PC-9 (cell line): ENCODE measurements at regions not wholly inside any gene's neighbourhood (a gene's known extent, or its start where the extent isn't known, plus 50 kb on each side); places are given as distances from the start of the nearest gene placed in this dataset.

ENCODE experiments used
- BruUV-seq: library from RNA; stranded (reverse); fragments of 400-500 nt; replicated peaks from 2 replicates; lab custom pipeline; 2021; lab: Mats Ljungman, UMichigan
- CTCF ChIA-PET: fragments of 300-600 bp; sonication (Branson Sonifier 250); formaldehyde crosslinking; loops from one replicate; lab custom pipeline; 2022; ENCODE audit warnings: antibody characterized with exemption; lab: Charles Lee
- POLR2A ChIA-PET: fragments of 300-600 bp; sonication (Branson Sonifier 250); formaldehyde crosslinking; loops from one replicate; lab custom pipeline; 2022; ENCODE audit warnings: antibody characterized with exemption; ENCODE audit not compliant: unreplicated experiment; lab: Charles Lee
- DNase-seq, 2 experiments: peaks; one replicate each; pipeline versions ENCODE4 v3.0.0 to v3.0.0-alpha.2; 2015 to 2022; ENCODE audit warnings: mixed read lengths in 1 of 2
- H2AFZ ChIP-seq: fragments of 200-600 bp; sonication (generic); 2 replicates; pipeline ENCODE4 v1.8.1; 2017; ENCODE audit warnings: antibody characterized with exemption
- H3F3A ChIP-seq: fragments of 200-600 bp; sonication (generic); 2 replicates; pipeline ENCODE4 v1.8.1; 2017; ENCODE audit warnings: antibody characterized with exemption, mild to moderate bottlenecking, low read depth; ENCODE audit not compliant: insufficient read depth
- H3K27ac ChIP-seq: fragments of 200-600 bp; sonication (generic); 2 replicates; pipeline ENCODE4 v1.6.1; 2016; ENCODE audit warnings: mixed run types
- H3K27me3 ChIP-seq: fragments of 200-600 bp; sonication (generic); 2 replicates; pipeline ENCODE4 v1.6.1; 2016; ENCODE audit warnings: low read depth, mixed run types; ENCODE audit not compliant: insufficient read depth
- H3K36me3 ChIP-seq: fragments of 200-600 bp; sonication (generic); 2 replicates; pipeline ENCODE4 v1.6.1; 2016; ENCODE audit warnings: low read depth, mixed run types
- H3K4me1 ChIP-seq: fragments of 200-600 bp; sonication (generic); replicated peaks from 2 replicates; pipeline ENCODE4 v1.6.1; 2016; ENCODE audit warnings: mixed run types; ENCODE audit not compliant: insufficient read depth
- H3K4me2 ChIP-seq: fragments of 200-600 bp; sonication (generic); 2 replicates; pipeline ENCODE4 v1.6.1; 2017; ENCODE audit warnings: mixed run types
- H3K4me3 ChIP-seq: fragments of 200-600 bp; sonication (generic); 2 replicates; pipeline ENCODE4 v1.6.1; 2016; ENCODE audit warnings: mixed run types
- H3K79me2 ChIP-seq: fragments of 200-600 bp; sonication (generic); 2 replicates; pipeline ENCODE4 v1.6.1; 2017; ENCODE audit warnings: low read depth, mixed run types
- H3K9me2 ChIP-seq: fragments of 200-600 bp; sonication (generic); 2 replicates; pipeline ENCODE4 v1.8.1; 2017; ENCODE audit warnings: mild to moderate bottlenecking; ENCODE audit not compliant: insufficient read depth
- H3K9me3 ChIP-seq: fragments of 200-600 bp; sonication (generic); 2 replicates; pipeline ENCODE4 v1.8.1; 2016; ENCODE audit warnings: low read depth; ENCODE audit not compliant: insufficient read depth
- H4K20me1 ChIP-seq: fragments of 200-600 bp; sonication (generic); 2 replicates; pipeline ENCODE4 v1.8.1; 2017; ENCODE audit not compliant: insufficient read depth
- EZH2 ChIP-seq: fragments of 200-600 bp; sonication (generic); IDR thresholded peaks from 2 replicates; pipeline ENCODE4 v1.8.0; 2017; ENCODE audit warnings: antibody characterized with exemption, low read depth
- intact Hi-C: fragments of 100-400 bp; cut with micrococcal nuclease; formaldehyde crosslinking; loops from one replicate; pipeline ENCODE4 v1.10.0; 2022; ENCODE audit not compliant: unreplicated experiment
- TF ChIP-seq, protein P1 (sequence below): fragments of 200-600 bp; sonication (generic); conservative IDR thresholded peaks from 2 replicates; pipeline ENCODE4 v1.6.1; 2017; ENCODE audit warnings: mixed run types, antibody characterized with exemption, mild to moderate bottlenecking, moderate library complexity

DNA sequence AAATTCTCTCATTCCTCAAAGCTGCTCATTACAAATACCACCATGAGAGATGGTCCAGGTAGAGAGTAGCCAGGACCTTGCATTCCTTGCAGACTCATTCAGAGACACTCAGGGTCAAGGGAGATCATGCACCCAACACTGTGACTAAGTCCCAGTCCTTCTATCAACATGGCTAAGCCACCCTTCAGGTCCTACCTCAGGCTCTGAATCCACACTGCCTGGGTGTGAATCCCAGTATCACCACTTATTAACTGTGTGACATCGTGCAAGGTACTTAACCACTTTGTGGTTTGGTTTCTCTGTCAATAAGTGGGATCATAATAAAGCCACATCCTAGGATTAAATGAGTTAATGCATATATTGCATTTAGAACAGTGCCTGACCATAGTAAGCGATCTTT, 124.1 kb upstream of the NEIL3 start:
- POLR2A ChIA-PET, result no interaction called here

DNA sequence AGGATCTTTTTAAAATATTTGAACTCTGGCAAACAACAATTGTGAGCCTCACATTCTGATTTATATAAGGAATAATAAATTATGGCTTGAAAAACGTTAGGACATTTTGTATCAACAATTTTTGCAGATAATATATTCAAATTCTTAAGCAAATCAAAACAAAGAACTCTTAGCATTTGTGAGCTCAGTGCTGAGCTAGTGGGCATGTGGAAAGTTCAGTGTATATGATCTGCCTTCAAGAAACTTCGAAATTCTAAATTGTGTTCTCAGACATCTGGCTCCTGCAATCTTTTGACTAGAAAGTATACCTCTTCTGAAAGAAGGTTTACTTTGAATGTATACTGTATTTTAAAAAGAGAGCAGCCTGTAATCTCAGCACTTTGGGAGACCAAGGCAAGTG, 122.3 kb upstream of the NEIL3 start:
- Histone ChIP-seq H4K20me1 (no peaks in the 10 kb centered on the region), H3K4me2 (no peak overlapping the region), H3K36me3 (no peaks in the 10 kb centered on the region), H3K27ac (no peak overlapping the region), H3K4me1 (no peaks in the 10 kb centered on the region), H3F3A (no peaks in the 10 kb centered on the region), H3K79me2 (no peaks in the 10 kb centered on the region), H2AFZ (no peak overlapping the region), H3K27me3 (no peaks in the 10 kb centered on the region), H3K9me2 (no peaks in the 10 kb centered on the region), H3K9me3 (no peaks in the 10 kb centered on the region), H3K4me3 (no peak overlapping the region)
- ChIA-PET CTCF (no interaction called here), POLR2A (no interaction called here)
- BruUV-seq, result no TSS peak
- TF ChIP-seq, protein P1, sequence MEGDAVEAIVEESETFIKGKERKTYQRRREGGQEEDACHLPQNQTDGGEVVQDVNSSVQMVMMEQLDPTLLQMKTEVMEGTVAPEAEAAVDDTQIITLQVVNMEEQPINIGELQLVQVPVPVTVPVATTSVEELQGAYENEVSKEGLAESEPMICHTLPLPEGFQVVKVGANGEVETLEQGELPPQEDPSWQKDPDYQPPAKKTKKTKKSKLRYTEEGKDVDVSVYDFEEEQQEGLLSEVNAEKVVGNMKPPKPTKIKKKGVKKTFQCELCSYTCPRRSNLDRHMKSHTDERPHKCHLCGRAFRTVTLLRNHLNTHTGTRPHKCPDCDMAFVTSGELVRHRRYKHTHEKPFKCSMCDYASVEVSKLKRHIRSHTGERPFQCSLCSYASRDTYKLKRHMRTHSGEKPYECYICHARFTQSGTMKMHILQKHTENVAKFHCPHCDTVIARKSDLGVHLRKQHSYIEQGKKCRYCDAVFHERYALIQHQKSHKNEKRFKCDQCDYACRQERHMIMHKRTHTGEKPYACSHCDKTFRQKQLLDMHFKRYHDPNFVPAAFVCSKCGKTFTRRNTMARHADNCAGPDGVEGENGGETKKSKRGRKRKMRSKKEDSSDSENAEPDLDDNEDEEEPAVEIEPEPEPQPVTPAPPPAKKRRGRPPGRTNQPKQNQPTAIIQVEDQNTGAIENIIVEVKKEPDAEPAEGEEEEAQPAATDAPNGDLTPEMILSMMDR, result no peak
- TF ChIP-seq EZH2, result no peak
- no peak for DNase-seq
- intact Hi-C loops, result no loop called here

More for the DNA sequence above, 124.1 kb upstream of the NEIL3 start:
- intact Hi-C loops, result no loop called here
- Histone ChIP-seq H3K27ac (no peak overlapping the region), H2AFZ (no peak overlapping the region), H3K36me3 (no peaks in the 10 kb centered on the region), H3K79me2 (no peaks in the 10 kb centered on the region), H3K4me1 (no peaks in the 10 kb centered on the region), H3F3A (no peaks in the 10 kb centered on the region), H3K27me3 (no peaks in the 10 kb centered on the region), H3K9me2 (no peaks in the 10 kb centered on the region), H3K9me3 (no peaks in the 10 kb centered on the region), H4K20me1 (no peaks in the 10 kb centered on the region), H3K4me3 (no peak overlapping the region), H3K4me2 (no peak overlapping the region)
- CTCF ChIA-PET, result no interaction called here
- TF ChIP-seq, protein P1, result no peak
- no peak for TF ChIP-seq EZH2
- no TSS peak for BruUV-seq
- no peak for DNase-seq

DNA sequence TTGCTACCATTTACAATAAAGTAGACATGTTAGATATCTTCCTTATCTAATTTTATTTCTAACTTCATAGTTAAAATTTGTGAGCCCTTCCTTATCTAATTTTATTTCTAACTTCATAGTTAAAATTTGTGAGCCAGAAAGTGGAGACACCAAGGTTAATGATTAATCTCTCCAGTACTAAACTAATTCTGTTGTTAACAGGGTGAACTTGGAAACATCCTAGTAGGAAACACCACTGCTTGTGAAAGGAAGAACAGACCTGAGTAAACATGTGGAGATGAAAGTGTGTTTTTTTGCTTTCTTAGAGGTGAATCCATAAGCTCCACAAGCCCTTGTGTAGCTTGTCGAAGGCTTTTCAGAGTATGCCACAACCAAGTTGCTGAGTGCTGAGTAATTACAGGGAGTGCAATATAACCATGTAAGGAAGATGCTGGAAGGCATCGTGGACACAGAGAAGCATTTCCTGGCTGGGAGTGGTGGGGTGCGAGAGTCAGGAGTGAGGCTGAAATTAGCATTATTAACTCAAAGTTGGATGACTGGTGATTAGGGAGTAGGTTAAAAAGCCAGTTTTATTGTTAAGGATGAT, 118.6 kb upstream of the NEIL3 start:
- Histone ChIP-seq H3F3A (no peaks in the 10 kb centered on the region), H4K20me1 (no peaks in the 10 kb centered on the region), H3K4me2 (no peak overlapping the region), H2AFZ (no peak overlapping the region), H3K9me2 (no peaks in the 10 kb centered on the region), H3K4me3 (no peak overlapping the region), H3K36me3 (no peaks in the 10 kb centered on the region), H3K27ac (no peak overlapping the region), H3K27me3 (no peaks in the 10 kb centered on the region), H3K79me2 (no peaks in the 10 kb centered on the region), H3K4me1 (no peaks in the 10 kb centered on the region), H3K9me3 (no peaks in the 10 kb centered on the region)
- TF ChIP-seq, protein P1, result no peak
- no peak for TF ChIP-seq EZH2
- ChIA-PET POLR2A (no interaction called here), CTCF (no interaction called here)
- intact Hi-C loops, result no loop called here
- BruUV-seq, result no TSS peak
- no peak for DNase-seq
